DND-41 (cell line): ENCODE measurements at regions not wholly inside any gene's neighbourhood (a gene's known extent, or its start where the extent isn't known, plus 50 kb on each side); places are given as distances from the start of the nearest gene placed in this dataset.
"Not testable (repeated sequence)": the region's sequence is repeated elsewhere in the genome, so short reads cannot be mapped to it uniquely, and the experiment has no call there.

Experiments
- ATAC-seq: fragments of 200-7000 bp; cut with Tn5 transposase; 3 replicates; pipeline ENCODE4 v1.9.1; 2021; ENCODE audit warnings: low read depth; ENCODE audit not compliant: insufficient read depth
- DNase-seq: peaks from one replicate; pipeline ENCODE4 v3.0.0-alpha.2; 2020
- H2AFZ ChIP-seq: 2 replicates; pipeline ENCODE4 v1.6.0; 2012; ENCODE audit warnings: low read depth, low read length
- H3K27ac ChIP-seq: 2 replicates; pipeline ENCODE4 v1.5.1; 2012; ENCODE audit warnings: low read length, inconsistent platforms
- H3K27me3 ChIP-seq: fragments of 200-600 bp; sonication (generic); 2 replicates; pipeline ENCODE4 v1.6.0; 2012; ENCODE audit warnings: low read length, mild to moderate bottlenecking, inconsistent platforms; ENCODE audit not compliant: insufficient read depth, poor library complexity
- H3K36me3 ChIP-seq: 2 replicates; pipeline ENCODE4 v1.5.1; 2012; ENCODE audit warnings: low read length, inconsistent platforms; ENCODE audit not compliant: insufficient read depth
- H3K4me1 ChIP-seq: 2 replicates; pipeline ENCODE4 v1.5.1; 2012; ENCODE audit warnings: mild to moderate bottlenecking, low read length; ENCODE audit not compliant: insufficient read depth
- H3K4me2 ChIP-seq: 2 replicates; pipeline ENCODE4 v1.6.0; 2012; ENCODE audit warnings: mild to moderate bottlenecking, moderate library complexity, low read length, inconsistent platforms; ENCODE audit not compliant: insufficient read depth
- H3K4me3 ChIP-seq, 2 experiments: fragments of 200-600 bp in 1 of 2; shearing (Covaris generic) in 1 of 2; 2 replicates each; pipeline ENCODE4 v1.5.1; 2012 to 2016; ENCODE audit warnings: inconsistent platforms in 2 of 2, low read length in 2 of 2, mild to moderate bottlenecking in 2 of 2, low read depth in 1 of 2, moderate library complexity in 1 of 2
- H3K79me2 ChIP-seq: 2 replicates; pipeline ENCODE4 v1.6.0; 2012; ENCODE audit warnings: low read length, inconsistent platforms; ENCODE audit not compliant: insufficient read depth
- H3K9ac ChIP-seq: 2 replicates; pipeline ENCODE4 v1.6.0; 2012; ENCODE audit warnings: low read depth, mild to moderate bottlenecking, inconsistent platforms, low read length, moderate library complexity
- H3K9me3 ChIP-seq: 2 replicates; pipeline ENCODE4 v1.5.1; 2012; ENCODE audit warnings: low read length, moderate library complexity, mild to moderate bottlenecking, inconsistent platforms; ENCODE audit not compliant: insufficient read depth, severe bottlenecking
- H4K20me1 ChIP-seq: 2 replicates; pipeline ENCODE4 v1.6.0; 2012; ENCODE audit warnings: low read length; ENCODE audit not compliant: insufficient read depth
- CTCF ChIP-seq: IDR thresholded peaks from 2 replicates; pipeline ENCODE4 v1.5.1; 2012; ENCODE audit warnings: borderline replicate concordance, low read length, moderate library complexity, mild to moderate bottlenecking; ENCODE audit not compliant: poor library complexity, severe bottlenecking; ENCODE audit errors: extremely low read depth
- EZH2 ChIP-seq: IDR thresholded peaks from 3 replicates; pipeline ENCODE4 v1.6.1; 2012; ENCODE audit warnings: borderline replicate concordance, low read depth, mild to moderate bottlenecking, moderate library complexity, low read length, inconsistent platforms; ENCODE audit not compliant: severe bottlenecking

GRCh38 chr7:29748286-29749099 is 57.8 kb upstream of the WIPF3 start:
- Histone ChIP-seq H3K4me1 (no peaks in the 10 kb centered on the region), H3K27ac (no peak overlapping the region), H3K9ac (no peak overlapping the region), H4K20me1 (no peaks in the 10 kb centered on the region), H3K4me3 (no peak overlapping the region), H3K27me3 (peaks cover 3% of the 10 kb centered on the region), H3K4me2 (no peak overlapping the region), H3K79me2 (no peaks in the 10 kb centered on the region), H3K9me3 (no peaks in the 10 kb centered on the region), H3K36me3 (no peaks in the 10 kb centered on the region), H2AFZ (no peak overlapping the region)
- TF ChIP-seq CTCF (peak; percentile 55), EZH2 (no peak)
- DNase-seq (no peak), ATAC-seq (0 out of 3 replicates have a peak, but pooled peaks have one; percentile 49)

- H3K4me1 ChIP-seq, result no peaks in the 10 kb centered on the region
- H3K79me2 ChIP-seq, result no peaks in the 10 kb centered on the region
- H2AFZ ChIP-seq, result no peak overlapping the region
- H4K20me1 ChIP-seq, result no peaks in the 10 kb centered on the region
- H3K36me3 ChIP-seq, result no peaks in the 10 kb centered on the region
- peaks cover 3% of the 10 kb centered on the region for H3K27me3 ChIP-seq
- H3K27ac ChIP-seq, result no peak overlapping the region
- no peak overlapping the region for H3K9ac ChIP-seq
- ATAC-seq (no peak), DNase-seq (no peak)
- TF ChIP-seq CTCF (no peak), EZH2 (no peak)
- H3K4me3 ChIP-seq, result no peak overlapping the region
- H3K4me2 ChIP-seq, result no peak overlapping the region
- no peaks in the 10 kb centered on the region for H3K9me3 ChIP-seq
These were observed 56.5 kb upstream of the WIPF3 start for GRCh38 chr7:29749701-29750321.

GRCh38 chr7:29750373-29750940 is 55.9 kb upstream of the WIPF3 start:
- DNase-seq, H3K4me2 ChIP-seq, H3K36me3 ChIP-seq, H4K20me1 ChIP-seq, H3K27ac ChIP-seq, H3K9ac ChIP-seq, H3K4me1 ChIP-seq, ATAC-seq, H3K4me3 ChIP-seq, H3K27me3 ChIP-seq, H2AFZ ChIP-seq, H3K79me2 ChIP-seq, H3K9me3 ChIP-seq: not testable (repeated sequence)

GRCh38 chr7:29751012-29751411 is 55.3 kb upstream of the WIPF3 start:
- not testable (repeated sequence) for H4K20me1 ChIP-seq, H3K4me2 ChIP-seq, H3K79me2 ChIP-seq, H3K4me1 ChIP-seq, H2AFZ ChIP-seq, H3K27me3 ChIP-seq, H3K4me3 ChIP-seq, H3K27ac ChIP-seq, H3K9me3 ChIP-seq, H3K9ac ChIP-seq, ATAC-seq, DNase-seq, H3K36me3 ChIP-seq
